ENCODE measurements at regions not wholly inside any gene's neighbourhood (a gene's known extent, or its start where the extent isn't known, plus 50 kb on each side); places are given as distances from the start of the nearest gene placed in this dataset.

GRCh38 chr1:98253145-98253544, 332.3 kb upstream of the DPYD start:
- H3K27me3 ChIP-seq (replicated peaks; ENCODE audit: insufficient read depth), result no peaks in the 10 kb centered on the region
- H3K4me3 ChIP-seq, result no peak overlapping the region
- H3K36me3 ChIP-seq, result no peaks in the 10 kb centered on the region
- DNase-seq (ENCODE audit: low spot score) (no peak), ATAC-seq (ENCODE audit: insufficient number of reproducible peaks, low FRiP score, low read depth) (no peak)
- TF ChIP-seq, protein P1, sequence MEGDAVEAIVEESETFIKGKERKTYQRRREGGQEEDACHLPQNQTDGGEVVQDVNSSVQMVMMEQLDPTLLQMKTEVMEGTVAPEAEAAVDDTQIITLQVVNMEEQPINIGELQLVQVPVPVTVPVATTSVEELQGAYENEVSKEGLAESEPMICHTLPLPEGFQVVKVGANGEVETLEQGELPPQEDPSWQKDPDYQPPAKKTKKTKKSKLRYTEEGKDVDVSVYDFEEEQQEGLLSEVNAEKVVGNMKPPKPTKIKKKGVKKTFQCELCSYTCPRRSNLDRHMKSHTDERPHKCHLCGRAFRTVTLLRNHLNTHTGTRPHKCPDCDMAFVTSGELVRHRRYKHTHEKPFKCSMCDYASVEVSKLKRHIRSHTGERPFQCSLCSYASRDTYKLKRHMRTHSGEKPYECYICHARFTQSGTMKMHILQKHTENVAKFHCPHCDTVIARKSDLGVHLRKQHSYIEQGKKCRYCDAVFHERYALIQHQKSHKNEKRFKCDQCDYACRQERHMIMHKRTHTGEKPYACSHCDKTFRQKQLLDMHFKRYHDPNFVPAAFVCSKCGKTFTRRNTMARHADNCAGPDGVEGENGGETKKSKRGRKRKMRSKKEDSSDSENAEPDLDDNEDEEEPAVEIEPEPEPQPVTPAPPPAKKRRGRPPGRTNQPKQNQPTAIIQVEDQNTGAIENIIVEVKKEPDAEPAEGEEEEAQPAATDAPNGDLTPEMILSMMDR (IDR thresholded peaks at IDR 0.05), result no peak
- no peak overlapping the region for H3K27ac ChIP-seq
- H3K9me3 ChIP-seq, result no peaks in the 10 kb centered on the region
- no peaks in the 10 kb centered on the region for H3K4me1 ChIP-seq (ENCODE audit: control insufficient read depth in 1 of 2, low read depth in 2 of 2)

DNA sequence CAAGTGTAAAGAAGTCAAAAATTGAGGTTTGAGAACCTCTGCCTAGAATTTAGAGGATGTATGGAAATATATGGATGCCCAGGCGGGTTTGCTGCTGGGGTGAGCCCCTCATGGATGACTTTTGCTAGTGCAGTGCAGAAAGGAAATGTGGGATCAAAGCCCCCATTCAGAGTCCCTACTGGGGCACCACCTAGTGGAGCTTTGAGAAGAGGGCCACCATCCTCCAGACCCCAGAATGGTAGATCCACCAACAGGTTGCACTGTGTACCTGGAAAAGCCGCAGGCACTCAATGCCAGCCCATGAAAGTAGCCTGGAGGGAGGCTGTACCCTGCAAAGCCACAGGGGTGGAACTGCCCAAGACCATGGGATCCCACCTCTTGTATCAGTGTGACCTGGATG, 330.7 kb upstream of the DPYD start:
- H3K27me3 ChIP-seq (replicated peaks; ENCODE audit: insufficient read depth), result no peaks in the 10 kb centered on the region
- no peaks in the 10 kb centered on the region for H3K9me3 ChIP-seq
- DNase-seq (ENCODE audit: low spot score) (no peak), ATAC-seq (ENCODE audit: insufficient number of reproducible peaks, low FRiP score, low read depth) (no peak)
- H3K4me3 ChIP-seq, result no peak overlapping the region
- TF ChIP-seq, protein P1 (IDR thresholded peaks at IDR 0.05), result no peak
- no peaks in the 10 kb centered on the region for H3K4me1 ChIP-seq (ENCODE audit: control insufficient read depth in 1 of 2, low read depth in 2 of 2)
- H3K36me3 ChIP-seq, result no peaks in the 10 kb centered on the region
- no peak overlapping the region for H3K27ac ChIP-seq

GRCh38 chr1:98232678-98233077, 311.8 kb upstream of the DPYD start:
- no peaks in the 10 kb centered on the region for H3K36me3 ChIP-seq
- H3K9me3 ChIP-seq, result no peaks in the 10 kb centered on the region
- H3K4me1 ChIP-seq (ENCODE audit: control insufficient read depth in 1 of 2, low read depth in 2 of 2), result no peaks in the 10 kb centered on the region
- DNase-seq (ENCODE audit: low spot score), result no peak
- no peak overlapping the region for H3K4me3 ChIP-seq
- TF ChIP-seq, protein P1 (IDR thresholded peaks at IDR 0.05), result no peak
- no peak overlapping the region for H3K27ac ChIP-seq
- H3K27me3 ChIP-seq (replicated peaks; ENCODE audit: insufficient read depth), result no peaks in the 10 kb centered on the region
- ATAC-seq (ENCODE audit: insufficient number of reproducible peaks, low FRiP score, low read depth), result no peak

GRCh38 chr1:98222706-98223105, 301.9 kb upstream of the DPYD start:
- H3K4me3 ChIP-seq, result no peak overlapping the region
- H3K4me1 ChIP-seq (ENCODE audit: control insufficient read depth in 1 of 2, low read depth in 2 of 2), result no peaks in the 10 kb centered on the region
- H3K9me3 ChIP-seq, result no peaks in the 10 kb centered on the region
- H3K36me3 ChIP-seq, result no peaks in the 10 kb centered on the region
- TF ChIP-seq, protein P1 (IDR thresholded peaks at IDR 0.05), result no peak
- no peak overlapping the region for H3K27ac ChIP-seq
- ATAC-seq (ENCODE audit: insufficient number of reproducible peaks, low FRiP score, low read depth), result no peak
- DNase-seq (ENCODE audit: low spot score), result no peak
- no peaks in the 10 kb centered on the region for H3K27me3 ChIP-seq (replicated peaks; ENCODE audit: insufficient read depth)

- Histone ChIP-seq H3K4me1 (ENCODE audit: control insufficient read depth in 1 of 2, low read depth in 2 of 2) (no peaks in the 10 kb centered on the region), H3K4me3 (no peak overlapping the region), H3K27me3 (replicated peaks; ENCODE audit: insufficient read depth) (no peaks in the 10 kb centered on the region), H3K36me3 (no peaks in the 10 kb centered on the region), H3K9me3 (no peaks in the 10 kb centered on the region), H3K27ac (no peak overlapping the region)
- no peak for ATAC-seq (ENCODE audit: insufficient number of reproducible peaks, low FRiP score, low read depth)
- TF ChIP-seq, protein P1 (IDR thresholded peaks at IDR 0.05), result no peak
- DNase-seq (ENCODE audit: low spot score), result no peak
Measured at GRCh38 chr1:98221923-98222322, 301.1 kb upstream of the DPYD start.

Data from thoracic aorta (tissue), 2 donors.